Panc1 (cell line): ENCODE measurements at regions not wholly inside any gene's neighbourhood (a gene's known extent, or its start where the extent isn't known, plus 50 kb on each side); places are given as distances from the start of the nearest gene placed in this dataset.

Source experiments
- ATAC-seq: fragments of 200-7000 bp; cut with Tn5 transposase; 2 replicates; pipeline ENCODE4 v1.9.1; 2020; ENCODE audit warnings: mild to moderate bottlenecking, moderate library complexity
- BruUV-seq: library from RNA; stranded (reverse); fragments of 400-500 nt; replicated peaks from 2 replicates; lab custom pipeline; 2021; lab: Mats Ljungman, UMichigan
- CTCF ChIA-PET: fragments of 300-600 bp; sonication (Branson Sonifier 250); formaldehyde crosslinking; loops from one replicate; lab custom pipeline; 2022; ENCODE audit warnings: antibody characterized with exemption; lab: Charles Lee
- POLR2A ChIA-PET: fragments of 300-600 bp; sonication (Branson Sonifier 250); formaldehyde crosslinking; loops from one replicate; lab custom pipeline; 2022; ENCODE audit warnings: antibody characterized with exemption; lab: Charles Lee
- DNase-seq: peaks from one replicate; pipeline ENCODE4 v3.0.0-alpha.2; 2010; ENCODE audit warnings: low read depth, low spot score
- H3K27ac ChIP-seq: 2 replicates; pipeline ENCODE4 v1.5.1; 2011; ENCODE audit warnings: mild to moderate bottlenecking, low read length, inconsistent platforms
- H3K27me3 ChIP-seq: fragments of 200-500 bp; sonication (Bioruptor generic); 2 replicates; pipeline ENCODE4 v1.6.0; 2014; ENCODE audit warnings: low read length, inconsistent platforms; ENCODE audit not compliant: control insufficient read depth, insufficient read depth
- H3K36me3 ChIP-seq: fragments of 200-500 bp; sonication (Bioruptor generic); 2 replicates; pipeline ENCODE4 v1.5.1; 2014; ENCODE audit warnings: inconsistent platforms, mild to moderate bottlenecking, low read length, moderate library complexity; ENCODE audit not compliant: control insufficient read depth, insufficient read depth
- H3K4me1 ChIP-seq: 2 replicates; pipeline ENCODE4 v1.5.1; 2011; ENCODE audit warnings: inconsistent platforms, mild to moderate bottlenecking, low read length, moderate library complexity; ENCODE audit not compliant: control insufficient read depth, insufficient read depth
- H3K4me3 ChIP-seq, 2 experiments: 2 replicates each; pipeline ENCODE4 v1.5.1; 2011 to 2012; ENCODE audit warnings: low read depth in 2 of 2, low read length in 2 of 2, mild to moderate bottlenecking in 2 of 2, inconsistent platforms in 1 of 2, moderate library complexity in 1 of 2
- H3K9me3 ChIP-seq: fragments of 200-500 bp; sonication (Bioruptor generic); 2 replicates; pipeline ENCODE4 v1.5.1; 2014; ENCODE audit warnings: low read depth, mild to moderate bottlenecking, inconsistent platforms, low read length, moderate library complexity; ENCODE audit not compliant: control insufficient read depth, insufficient read depth
- CTCF ChIP-seq: fragments of 450-650 bp; IDR thresholded peaks from 2 replicates; pipeline ENCODE4 v1.5.1; 2017; ENCODE audit warnings: mild to moderate bottlenecking
- POLR2AphosphoS5 ChIP-seq: IDR thresholded peaks from 2 replicates; pipeline ENCODE4 v1.6.1; 2012; ENCODE audit warnings: mild to moderate bottlenecking, low read depth, low read length, moderate library complexity
- REST ChIP-seq, 2 experiments: IDR thresholded peaks; 2 replicates each; pipeline ENCODE4 v1.6.1; 2011 to 2012; ENCODE audit warnings: low read depth in 2 of 2, control low read depth in 1 of 2, low read length in 1 of 2, mild to moderate bottlenecking in 1 of 2, moderate library complexity in 1 of 2; ENCODE audit not compliant: insufficient read depth in 1 of 2
- SIN3A ChIP-seq: IDR thresholded peaks from 2 replicates; pipeline ENCODE4 v1.6.1; 2012; ENCODE audit warnings: low read depth, mild to moderate bottlenecking, low read length, moderate library complexity, borderline replicate concordance; ENCODE audit not compliant: insufficient read depth
- TCF7L2 ChIP-seq: IDR thresholded peaks from 2 replicates; pipeline ENCODE4 v1.6.1; 2011; ENCODE audit warnings: mild to moderate bottlenecking, low read depth, low read length, inconsistent platforms
- in situ Hi-C: cut with HindIII; loops from 2 replicates; pipeline ENCODE4 v1.10.0; 2016; ENCODE audit warnings: low sequenced_read_pairs, low pct_unique_long_range_greater_than_20kb
- intact Hi-C: fragments of 100-400 bp; cut with micrococcal nuclease; formaldehyde crosslinking; loops from one replicate; pipeline ENCODE4 v1.10.0; 2022; ENCODE audit not compliant: unreplicated experiment

DNA sequence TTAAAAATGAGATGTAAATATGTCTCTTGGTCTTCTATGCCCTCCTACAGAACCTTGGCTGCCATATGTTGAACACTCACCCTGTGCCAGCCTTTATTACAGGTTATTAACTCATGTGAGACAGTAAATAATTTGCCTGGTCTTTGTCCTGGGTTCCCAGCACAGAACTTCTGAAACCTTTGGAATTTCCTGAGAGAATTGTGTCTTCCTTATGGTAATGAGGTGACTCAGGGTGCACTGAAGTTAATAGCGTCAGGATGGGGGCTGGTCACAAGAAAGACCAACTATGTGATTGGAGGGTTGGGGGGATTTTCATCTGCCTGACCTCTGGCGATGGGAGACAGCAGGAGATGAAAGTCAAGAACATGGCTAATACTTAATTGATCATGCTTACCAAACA, 289.8 kb upstream of the STS start:
- ChIA-PET POLR2A (no interaction called here), CTCF (no interaction called here)
- Histone ChIP-seq H3K36me3 (no peaks in the 10 kb centered on the region), H3K4me3 (no peak overlapping the region), H3K4me1 (no peaks in the 10 kb centered on the region), H3K27ac (no peak overlapping the region), H3K9me3 (no peaks in the 10 kb centered on the region), H3K27me3 (no peaks in the 10 kb centered on the region)
- BruUV-seq: no TSS peak
- no peak for ATAC-seq
- TF ChIP-seq TCF7L2 (no peak), SIN3A (no peak), POLR2AphosphoS5 (no peak), REST (IDR thresholded peaks at IDR 0.05; ENCODE audit: insufficient read depth in 1 of 2, low read depth in 2 of 2, low read length in 1 of 2) (no peak), CTCF (no peak)
- in situ Hi-C loops (no loop called here), intact Hi-C loops (no loop called here)
- no peak for DNase-seq

- in situ Hi-C loops: no loop called here
- BruUV-seq: no TSS peak
- DNase-seq: no peak
- H3K27ac ChIP-seq: no peak overlapping the region
- CTCF ChIA-PET: no interaction called here
- intact Hi-C loops: no loop called here
- H3K36me3 ChIP-seq: no peaks in the 10 kb centered on the region
- no peaks in the 10 kb centered on the region for H3K9me3 ChIP-seq
- no peak for TF ChIP-seq SIN3A
- TF ChIP-seq REST (IDR thresholded peaks at IDR 0.05; ENCODE audit: insufficient read depth in 1 of 2, low read depth in 2 of 2, low read length in 1 of 2): no peak
- TF ChIP-seq CTCF: no peak
- no peak for TF ChIP-seq POLR2AphosphoS5
- TF ChIP-seq TCF7L2: no peak
- POLR2A ChIA-PET: no interaction called here
- no peaks in the 10 kb centered on the region for H3K4me1 ChIP-seq
- no peak overlapping the region for H3K4me3 ChIP-seq
- no peak for ATAC-seq
- no peaks in the 10 kb centered on the region for H3K27me3 ChIP-seq
These were observed 291.0 kb upstream of the STS start for GRCh38 chrX:6856471-6856870.
